IMR-90 (cell line): ENCODE measurements at regions not wholly inside any gene's neighbourhood (a gene's known extent, or its start where the extent isn't known, plus 50 kb on each side); places are given as distances from the start of the nearest gene placed in this dataset.

Experiments used
- ATAC-seq: fragments of 200-7000 bp; cut with Tn5 transposase; 2 replicates; pipeline ENCODE4 v1.9.1; 2020; ENCODE audit warnings: low read depth, mild to moderate bottlenecking, moderate library complexity
- BruUV-seq: library from RNA; stranded (reverse); fragments of 400-500 nt; replicated peaks from 2 replicates; lab custom pipeline; 2021; lab: Mats Ljungman, UMichigan
- CTCF ChIA-PET: fragments of 300-600 bp; formaldehyde crosslinking; extraction: SDS; loops from one replicate; lab custom pipeline; 2021; ENCODE audit warnings: antibody characterized with exemption; lab: Yijun Ruan, JAX
- POLR2A ChIA-PET: fragments of 300-600 bp; sonication (Branson Sonifier 250); formaldehyde crosslinking; loops from one replicate; lab custom pipeline; 2022; ENCODE audit warnings: antibody characterized with exemption; ENCODE audit not compliant: unreplicated experiment; lab: Charles Lee
- DNase-seq: peaks from one replicate; pipeline ENCODE4 v3.0.0; 2013
- H2AFZ ChIP-seq: replicated peaks from 2 replicates; pipeline ENCODE3; 2013; ENCODE audit warnings: low read length, mild to moderate bottlenecking; ENCODE audit not compliant: poor library complexity
- H2AK5ac ChIP-seq: 2 replicates; pipeline ENCODE4 v1.6.1; 2013; ENCODE audit warnings: low read depth, low read length, inconsistent platforms
- H2AK9ac ChIP-seq: replicated peaks from 2 replicates; pipeline ENCODE3; 2013; ENCODE audit warnings: mild to moderate bottlenecking, low read depth, low read length, moderate library complexity; ENCODE audit not compliant: poor library complexity
- H2BK120ac ChIP-seq: 2 replicates; pipeline ENCODE4 v1.6.1; 2013; ENCODE audit warnings: low read depth, low read length, inconsistent platforms
- H2BK15ac ChIP-seq: 3 replicates; pipeline ENCODE4 v1.6.1; 2013; ENCODE audit warnings: low read depth, low read length, inconsistent platforms
- H2BK20ac ChIP-seq: 2 replicates; pipeline ENCODE4 v1.6.1; 2013; ENCODE audit warnings: low read depth, mild to moderate bottlenecking, inconsistent platforms, low read length, moderate library complexity
- H2BK5ac ChIP-seq: 2 replicates; pipeline ENCODE4 v1.6.1; 2013; ENCODE audit warnings: mild to moderate bottlenecking, low read depth, low read length, inconsistent platforms; ENCODE audit not compliant: poor library complexity, severe bottlenecking
- H3K14ac ChIP-seq: replicated peaks from 2 replicates; pipeline ENCODE4 v1.6.1; 2013; ENCODE audit warnings: low read depth, low read length, inconsistent platforms
- H3K18ac ChIP-seq: 2 replicates; pipeline ENCODE4 v1.6.1; 2013; ENCODE audit warnings: low read depth, low read length, control low read depth
- H3K23ac ChIP-seq: 2 replicates; pipeline ENCODE4 v1.6.1; 2013; ENCODE audit warnings: low read depth, low read length, inconsistent platforms
- H3K27ac ChIP-seq: 2 replicates; pipeline ENCODE4 v1.5.1; 2013; ENCODE audit warnings: mild to moderate bottlenecking, control low read depth, low read length; ENCODE audit not compliant: insufficient read depth
- H3K27me3 ChIP-seq: 2 replicates; pipeline ENCODE4 v1.6.1; 2013; ENCODE audit warnings: low read length; ENCODE audit not compliant: control insufficient read depth, insufficient read depth
- H3K36me3 ChIP-seq: 2 replicates; pipeline ENCODE4 v1.6.1; 2013; ENCODE audit warnings: low read length, mixed read lengths; ENCODE audit not compliant: control insufficient read depth, insufficient read depth
- H3K4ac ChIP-seq: 2 replicates; pipeline ENCODE4 v1.6.1; 2013; ENCODE audit warnings: low read depth, low read length, inconsistent platforms
- H3K4me1 ChIP-seq: 2 replicates; pipeline ENCODE4 v1.6.1; 2013; ENCODE audit warnings: low read length, mixed read lengths; ENCODE audit not compliant: control insufficient read depth, insufficient read depth
- H3K4me2 ChIP-seq: 2 replicates; pipeline ENCODE4 v1.6.1; 2013; ENCODE audit warnings: low read depth, mild to moderate bottlenecking, control low read depth, low read length, moderate library complexity
- H3K4me3 ChIP-seq: 2 replicates; pipeline ENCODE4 v1.5.1; 2013; ENCODE audit warnings: low read depth, mild to moderate bottlenecking, control low read depth, low read length, moderate library complexity; ENCODE audit not compliant: insufficient read depth
- H3K56ac ChIP-seq: 2 replicates; pipeline ENCODE4 v1.6.1; 2013; ENCODE audit warnings: low read length, inconsistent platforms; ENCODE audit not compliant: insufficient read depth; ENCODE audit errors: extremely low read depth
- H3K79me1 ChIP-seq, 2 experiments: 2 replicates each; pipeline ENCODE4 v1.6.1; 2013; ENCODE audit warnings: low read length in 2 of 2, inconsistent platforms in 1 of 2, low read depth in 1 of 2
- H3K9ac ChIP-seq: 2 replicates; pipeline ENCODE4 v1.6.1; 2013; ENCODE audit warnings: low read depth, low read length, control low read depth
- H3K9me1 ChIP-seq: 2 replicates; pipeline ENCODE4 v1.6.1; 2013; ENCODE audit warnings: low read length, inconsistent platforms; ENCODE audit not compliant: insufficient read depth
- H3K9me3 ChIP-seq: 2 replicates; pipeline ENCODE4 v1.6.1; 2013; ENCODE audit warnings: low read length; ENCODE audit not compliant: control insufficient read depth, insufficient read depth
- H4K20me1 ChIP-seq: 2 replicates; pipeline ENCODE4 v1.6.1; 2013; ENCODE audit warnings: low read length, inconsistent platforms; ENCODE audit not compliant: insufficient read depth
- H4K5ac ChIP-seq: 2 replicates; pipeline ENCODE4 v1.6.1; 2013; ENCODE audit warnings: mild to moderate bottlenecking, low read depth, low read length, control low read depth
- H4K8ac ChIP-seq, 2 experiments: 2 replicates each; pipeline ENCODE4 v1.6.1; 2013; ENCODE audit warnings: low read depth in 2 of 2, low read length in 2 of 2, control low read depth in 1 of 2, inconsistent platforms in 1 of 2
- H4K91ac ChIP-seq: 2 replicates; pipeline ENCODE4 v1.6.1; 2013; ENCODE audit warnings: low read depth, low read length, inconsistent platforms; ENCODE audit not compliant: insufficient read depth
- BHLHE40 ChIP-seq: fragments of 150-350 bp; IDR thresholded peaks from 2 replicates; pipeline ENCODE4 v1.6.1; 2016; ENCODE audit warnings: mild to moderate bottlenecking, low read depth, low read length
- CEBPB ChIP-seq: IDR thresholded peaks from 2 replicates; pipeline ENCODE4 v1.6.1; 2012; ENCODE audit warnings: low read depth, low read length, improper control_type of control experiment
- CHD1 ChIP-seq: IDR thresholded peaks from 2 replicates; pipeline ENCODE4 v1.6.1; 2012; ENCODE audit warnings: low read depth, low read length, improper control_type of control experiment
- CTCF ChIP-seq: conservative IDR thresholded peaks from 2 replicates; pipeline ENCODE4 v1.5.1; 2012; ENCODE audit warnings: mild to moderate bottlenecking, low read depth, low read length, improper control_type of control experiment
- FOS ChIP-seq: fragments of 150-350 bp; IDR thresholded peaks from 2 replicates; pipeline ENCODE4 v1.6.1; 2016; ENCODE audit warnings: low read depth, low read length
- MAZ ChIP-seq: IDR thresholded peaks from 2 replicates; pipeline ENCODE4 v1.6.1; 2012; ENCODE audit warnings: low read depth, mild to moderate bottlenecking, low read length, improper control_type of control experiment, moderate library complexity, borderline replicate concordance
- NFE2L2 ChIP-seq: fragments of 150-350 bp; IDR thresholded peaks from 2 replicates; pipeline ENCODE4 v1.6.1; 2016; ENCODE audit warnings: low read depth, mild to moderate bottlenecking, low read length
- POLR2A ChIP-seq: IDR thresholded peaks from 2 replicates; pipeline ENCODE4 v1.6.1; 2012; ENCODE audit warnings: mild to moderate bottlenecking, low read depth, low read length
- RAD21 ChIP-seq: IDR thresholded peaks from 2 replicates; pipeline ENCODE4 v1.6.1; 2012; ENCODE audit warnings: low read length, improper control_type of control experiment
- RCOR1 ChIP-seq: IDR thresholded peaks from 2 replicates; pipeline ENCODE4 v1.6.1; 2012; ENCODE audit warnings: mild to moderate bottlenecking, low read length, improper control_type of control experiment; ENCODE audit not compliant: insufficient replicate concordance
- RFX5 ChIP-seq: IDR thresholded peaks from 2 replicates; pipeline ENCODE4 v1.8.0; 2012; ENCODE audit warnings: low read depth, mild to moderate bottlenecking, low read length, moderate library complexity
- SMC3 ChIP-seq: fragments of 150-350 bp; IDR thresholded peaks from 2 replicates; pipeline ENCODE4 v1.6.1; 2016; ENCODE audit warnings: low read depth, mild to moderate bottlenecking, antibody characterized with exemption, low read length, moderate library complexity
- WGBS, 2 experiments: methylation state at CpG; one replicate each; pipeline versions ENCODE4 v1.1.5 to v1.1.7; 2013; ENCODE audit warnings: missing lambda C conversion rate in 2 of 2; ENCODE audit not compliant: insufficient read length in 1 of 2; ENCODE audit errors: extremely low coverage in 2 of 2; 5-methylcytosine and 5-hydroxymethylcytosine counted together
- dilution Hi-C: fragments of 300-500 bp; cut with HindIII; formaldehyde crosslinking; loops from one replicate; pipeline ENCODE4 v1.14.3; 2018; ENCODE audit warnings: low sequenced_read_pairs; ENCODE audit not compliant: unreplicated experiment
- in situ Hi-C: fragments of 300-500 bp; cut with MboI; formaldehyde crosslinking; loops from 3 replicates; pipeline ENCODE4 v1.14.3; 2019; ENCODE audit warnings: low sequenced_read_pairs, inconsistent platforms, mixed read lengths
- intact Hi-C: fragments of 100-400 bp; cut with micrococcal nuclease; formaldehyde crosslinking; loops from 2 replicates; pipeline ENCODE4 v1.10.0; 2022
- TF ChIP-seq, protein P1 (sequence below): fragments of 150-350 bp; IDR thresholded peaks from 2 replicates; pipeline ENCODE4 v1.6.1; 2016; ENCODE audit warnings: low read depth, mild to moderate bottlenecking, low read length, moderate library complexity, borderline replicate concordance

GRCh38 chr3:81301230-81301629 is 460.2 kb downstream of the GBE1 start:
- Histone ChIP-seq H2BK120ac (no peak overlapping the region), H3K18ac (no peak overlapping the region), H4K20me1 (no peaks in the 10 kb centered on the region), H3K14ac (no peak overlapping the region), H2AK9ac (no peak overlapping the region), H3K4me1 (no peaks in the 10 kb centered on the region), H2AK5ac (no peak overlapping the region), H3K27me3 (no peaks in the 10 kb centered on the region), H2AFZ (no peak overlapping the region), H2BK5ac (no peak overlapping the region), H2BK20ac (no peak overlapping the region), H3K9me3 (no peaks in the 10 kb centered on the region), H4K91ac (no peak overlapping the region), H3K4ac (no peak overlapping the region), H2BK15ac (no peak overlapping the region), H3K9me1 (no peaks in the 10 kb centered on the region), H3K4me3 (no peak overlapping the region), H3K79me1 (no peaks in the 10 kb centered on the region), H3K56ac (no peak overlapping the region), H4K8ac (no peak overlapping the region), H3K27ac (no peak overlapping the region), H3K4me2 (no peak overlapping the region), H3K9ac (no peak overlapping the region), H3K36me3 (no peaks in the 10 kb centered on the region), H4K5ac (no peak overlapping the region), H3K23ac (no peak overlapping the region)
- intact Hi-C loops = loop anchor here (5.0 kb wide), 1 partner anchor 831 kb away; no protein-coding TSS in a partner anchor
- CTCF ChIA-PET = interaction anchor here (1.1 kb wide), 1 partner anchor 1783 kb away, joined by 4 read pairs; no protein-coding TSS in a partner anchor
- no TSS peak for BruUV-seq
- in situ Hi-C loops = no loop called here
- no peak for TF ChIP-seq SMC3
- no peak for TF ChIP-seq MAZ
- no peak for TF ChIP-seq RFX5
- no peak for TF ChIP-seq POLR2A
- TF ChIP-seq NFE2L2 = no peak
- no peak for TF ChIP-seq CEBPB
- TF ChIP-seq RCOR1 = no peak
- TF ChIP-seq FOS = no peak
- TF ChIP-seq CHD1 = no peak
- TF ChIP-seq BHLHE40 = no peak
- no peak for TF ChIP-seq RAD21
- TF ChIP-seq CTCF = no peak
- TF ChIP-seq, protein P1, sequence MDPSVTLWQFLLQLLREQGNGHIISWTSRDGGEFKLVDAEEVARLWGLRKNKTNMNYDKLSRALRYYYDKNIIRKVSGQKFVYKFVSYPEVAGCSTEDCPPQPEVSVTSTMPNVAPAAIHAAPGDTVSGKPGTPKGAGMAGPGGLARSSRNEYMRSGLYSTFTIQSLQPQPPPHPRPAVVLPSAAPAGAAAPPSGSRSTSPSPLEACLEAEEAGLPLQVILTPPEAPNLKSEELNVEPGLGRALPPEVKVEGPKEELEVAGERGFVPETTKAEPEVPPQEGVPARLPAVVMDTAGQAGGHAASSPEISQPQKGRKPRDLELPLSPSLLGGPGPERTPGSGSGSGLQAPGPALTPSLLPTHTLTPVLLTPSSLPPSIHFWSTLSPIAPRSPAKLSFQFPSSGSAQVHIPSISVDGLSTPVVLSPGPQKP = no peak
- WGBS, 2 experiments = no CpG with 5 or more reads among the region's 1 CpG
- ATAC-seq (no peak), DNase-seq (no peak)
- POLR2A ChIA-PET = no interaction called here
- dilution Hi-C loops = no loop called here
